ENCODE measurements at regions not wholly inside any gene's neighbourhood (a gene's known extent, or its start where the extent isn't known, plus 50 kb on each side); places are given as distances from the start of the nearest gene placed in this dataset.

GRCh38 chr17:70408768-70409167 is 239.4 kb downstream of the KCNJ2 start:
- TF ChIP-seq REST (IDR thresholded peaks at IDR 0.05) (no peak), CTCF (IDR thresholded peaks at IDR 0.05; ENCODE audit: low read depth, low read length, missing input control) (no peak)

All from liver (tissue), 2 donors.